Liver (tissue), 3 donors: ENCODE measurements at regions not wholly inside any gene's neighbourhood (a gene's known extent, or its start where the extent isn't known, plus 50 kb on each side); places are given as distances from the start of the nearest gene placed in this dataset.

Experiments
- GABPA ChIP-seq, 2 donors: IDR thresholded peaks in 1 of 2; conservative IDR thresholded peaks in 1 of 2; 2 replicates each; pipeline ENCODE4 v1.6.1; 2016; ENCODE audit warnings: antibody characterized with exemption in 2 of 2, mild to moderate bottlenecking in 1 of 2, moderate library complexity in 1 of 2
- RAD21 ChIP-seq, 2 donors: IDR thresholded peaks; 2 replicates each; pipeline ENCODE4 v1.6.1; 2016; ENCODE audit warnings: antibody characterized with exemption in 2 of 2, mild to moderate bottlenecking in 2 of 2
- TF ChIP-seq, protein P1 (sequence below): IDR thresholded peaks from 2 replicates; pipeline ENCODE4 v1.6.1; 2016; ENCODE audit warnings: antibody characterized with exemption
- TF ChIP-seq, protein P2 (sequence below): fragments of 150-350 bp; IDR thresholded peaks from 2 replicates; pipeline ENCODE4 v1.5.1; 2017; ENCODE audit warnings: improper control_type of control experiment, low read depth, low read length; ENCODE audit not compliant: missing input control
- TF ChIP-seq, protein P3 (sequence below): IDR thresholded peaks from 2 replicates; pipeline ENCODE4 v1.6.1; 2016; ENCODE audit warnings: antibody characterized with exemption, mild to moderate bottlenecking
- donor health status: healthy.
- donor health status: healthy.

DNA sequence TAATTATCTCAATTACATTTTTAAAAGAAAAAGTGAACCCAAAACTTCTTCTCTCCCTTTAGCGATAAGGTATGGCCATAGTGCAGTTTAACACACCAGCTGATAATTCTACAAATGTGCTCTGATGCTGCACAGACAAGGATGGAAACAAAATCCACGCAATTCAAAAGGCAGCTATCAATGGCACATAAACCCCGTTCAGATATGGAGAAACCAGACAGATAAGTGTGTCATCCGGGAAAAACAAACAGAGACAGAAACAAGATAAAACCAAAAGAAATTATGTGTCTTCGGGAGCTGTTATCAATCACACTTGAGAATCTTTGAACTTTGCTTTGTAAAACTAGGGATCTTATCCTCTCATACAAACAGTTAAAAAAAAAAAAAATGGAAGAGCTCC lies 73.6 kb downstream of the SIPA1L2 start:
- TF ChIP-seq, protein P1, sequence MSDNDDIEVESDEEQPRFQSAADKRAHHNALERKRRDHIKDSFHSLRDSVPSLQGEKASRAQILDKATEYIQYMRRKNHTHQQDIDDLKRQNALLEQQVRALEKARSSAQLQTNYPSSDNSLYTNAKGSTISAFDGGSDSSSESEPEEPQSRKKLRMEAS: no peak
- TF ChIP-seq, protein P2, sequence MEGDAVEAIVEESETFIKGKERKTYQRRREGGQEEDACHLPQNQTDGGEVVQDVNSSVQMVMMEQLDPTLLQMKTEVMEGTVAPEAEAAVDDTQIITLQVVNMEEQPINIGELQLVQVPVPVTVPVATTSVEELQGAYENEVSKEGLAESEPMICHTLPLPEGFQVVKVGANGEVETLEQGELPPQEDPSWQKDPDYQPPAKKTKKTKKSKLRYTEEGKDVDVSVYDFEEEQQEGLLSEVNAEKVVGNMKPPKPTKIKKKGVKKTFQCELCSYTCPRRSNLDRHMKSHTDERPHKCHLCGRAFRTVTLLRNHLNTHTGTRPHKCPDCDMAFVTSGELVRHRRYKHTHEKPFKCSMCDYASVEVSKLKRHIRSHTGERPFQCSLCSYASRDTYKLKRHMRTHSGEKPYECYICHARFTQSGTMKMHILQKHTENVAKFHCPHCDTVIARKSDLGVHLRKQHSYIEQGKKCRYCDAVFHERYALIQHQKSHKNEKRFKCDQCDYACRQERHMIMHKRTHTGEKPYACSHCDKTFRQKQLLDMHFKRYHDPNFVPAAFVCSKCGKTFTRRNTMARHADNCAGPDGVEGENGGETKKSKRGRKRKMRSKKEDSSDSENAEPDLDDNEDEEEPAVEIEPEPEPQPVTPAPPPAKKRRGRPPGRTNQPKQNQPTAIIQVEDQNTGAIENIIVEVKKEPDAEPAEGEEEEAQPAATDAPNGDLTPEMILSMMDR: no peak
- TF ChIP-seq, protein P3, sequence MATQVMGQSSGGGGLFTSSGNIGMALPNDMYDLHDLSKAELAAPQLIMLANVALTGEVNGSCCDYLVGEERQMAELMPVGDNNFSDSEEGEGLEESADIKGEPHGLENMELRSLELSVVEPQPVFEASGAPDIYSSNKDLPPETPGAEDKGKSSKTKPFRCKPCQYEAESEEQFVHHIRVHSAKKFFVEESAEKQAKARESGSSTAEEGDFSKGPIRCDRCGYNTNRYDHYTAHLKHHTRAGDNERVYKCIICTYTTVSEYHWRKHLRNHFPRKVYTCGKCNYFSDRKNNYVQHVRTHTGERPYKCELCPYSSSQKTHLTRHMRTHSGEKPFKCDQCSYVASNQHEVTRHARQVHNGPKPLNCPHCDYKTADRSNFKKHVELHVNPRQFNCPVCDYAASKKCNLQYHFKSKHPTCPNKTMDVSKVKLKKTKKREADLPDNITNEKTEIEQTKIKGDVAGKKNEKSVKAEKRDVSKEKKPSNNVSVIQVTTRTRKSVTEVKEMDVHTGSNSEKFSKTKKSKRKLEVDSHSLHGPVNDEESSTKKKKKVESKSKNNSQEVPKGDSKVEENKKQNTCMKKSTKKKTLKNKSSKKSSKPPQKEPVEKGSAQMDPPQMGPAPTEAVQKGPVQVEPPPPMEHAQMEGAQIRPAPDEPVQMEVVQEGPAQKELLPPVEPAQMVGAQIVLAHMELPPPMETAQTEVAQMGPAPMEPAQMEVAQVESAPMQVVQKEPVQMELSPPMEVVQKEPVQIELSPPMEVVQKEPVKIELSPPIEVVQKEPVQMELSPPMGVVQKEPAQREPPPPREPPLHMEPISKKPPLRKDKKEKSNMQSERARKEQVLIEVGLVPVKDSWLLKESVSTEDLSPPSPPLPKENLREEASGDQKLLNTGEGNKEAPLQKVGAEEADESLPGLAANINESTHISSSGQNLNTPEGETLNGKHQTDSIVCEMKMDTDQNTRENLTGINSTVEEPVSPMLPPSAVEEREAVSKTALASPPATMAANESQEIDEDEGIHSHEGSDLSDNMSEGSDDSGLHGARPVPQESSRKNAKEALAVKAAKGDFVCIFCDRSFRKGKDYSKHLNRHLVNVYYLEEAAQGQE: no peak
- TF ChIP-seq GABPA (IDR thresholded peaks at IDR 0.05 in 1 of 2, conservative IDR thresholded peaks at IDR 0.05 in 1 of 2): no peak
- no peak for TF ChIP-seq RAD21 (IDR thresholded peaks at IDR 0.05)
